ENCODE measurements at regions not wholly inside any gene's neighbourhood (a gene's known extent, or its start where the extent isn't known, plus 50 kb on each side); places are given as distances from the start of the nearest gene placed in this dataset.
"Not testable (repeated sequence)": the region's sequence is repeated elsewhere in the genome, so short reads cannot be mapped to it uniquely, and the experiment has no call there.

DNA sequence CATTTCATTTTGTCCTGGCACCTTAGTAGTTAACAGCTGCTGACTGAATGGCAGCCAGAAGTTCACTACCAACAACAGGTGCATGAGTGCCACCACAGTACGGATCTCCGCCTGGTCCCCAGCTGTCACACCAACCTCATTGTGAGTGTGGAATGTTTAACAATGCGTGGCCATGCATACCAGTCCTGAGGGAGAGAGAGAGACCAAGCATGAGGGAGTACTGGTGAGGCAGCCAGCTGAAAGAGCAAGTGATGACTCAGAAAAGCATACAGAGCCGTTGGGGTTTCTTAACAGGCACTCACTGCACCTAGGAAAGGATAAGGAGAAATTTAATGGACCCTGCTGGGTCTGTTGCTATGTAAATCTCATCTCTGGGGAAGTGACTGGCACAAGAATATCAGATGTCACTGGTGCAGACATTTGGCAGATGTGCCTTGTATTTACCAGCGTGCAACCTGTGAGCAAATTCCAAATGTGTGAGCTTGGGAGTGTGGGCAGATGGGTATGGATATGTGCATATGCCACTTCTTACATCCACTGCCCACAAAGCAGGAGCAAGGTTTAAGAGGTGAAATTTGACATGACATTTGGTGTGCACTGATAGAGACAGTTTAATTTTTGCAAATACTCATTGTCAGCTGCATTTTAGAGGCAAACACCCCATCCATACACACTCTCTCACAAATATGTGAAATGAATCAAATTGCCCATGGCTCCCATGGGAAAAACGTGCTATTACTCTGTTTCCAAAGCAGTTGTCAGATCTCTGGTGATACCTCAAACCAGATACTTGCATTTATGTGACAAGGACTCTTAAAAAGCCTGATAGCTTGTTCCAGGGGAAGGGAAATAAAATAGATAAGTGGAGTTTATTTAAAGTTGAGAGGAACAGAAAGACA, 245.2 kb upstream of the ARPP21 start:
- DNase-seq (ENCODE audit: low read depth), result no peak

DNA sequence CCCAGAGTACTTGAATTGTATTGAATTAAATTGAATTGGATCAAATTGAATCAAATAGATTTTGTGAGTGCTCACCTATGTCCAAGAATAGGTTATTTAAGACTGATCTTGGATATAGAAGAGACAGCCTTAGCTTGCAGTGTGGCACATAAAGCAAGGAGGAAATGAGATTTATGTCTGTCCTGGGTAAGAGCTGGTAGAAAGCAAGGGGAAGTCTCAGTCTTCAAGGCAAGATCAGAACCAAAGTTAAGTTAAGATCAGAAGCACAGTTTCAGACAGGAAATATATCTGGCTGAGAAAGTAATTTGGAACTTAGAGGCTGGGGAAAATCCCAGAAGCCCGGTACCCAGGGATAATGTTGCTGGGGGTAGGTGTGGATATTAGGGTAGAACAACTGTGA, 244.4 kb upstream of the ARPP21 start:
- no peak for DNase-seq (ENCODE audit: low read depth)

- DNase-seq (ENCODE audit: low read depth), result no peak
Measured at GRCh38 chr3:35401671-35402070, 237.7 kb upstream of the ARPP21 start.

GRCh38 chr3:35404571-35404970, 234.8 kb upstream of the ARPP21 start:
- no peak for DNase-seq (ENCODE audit: low read depth)

DNA sequence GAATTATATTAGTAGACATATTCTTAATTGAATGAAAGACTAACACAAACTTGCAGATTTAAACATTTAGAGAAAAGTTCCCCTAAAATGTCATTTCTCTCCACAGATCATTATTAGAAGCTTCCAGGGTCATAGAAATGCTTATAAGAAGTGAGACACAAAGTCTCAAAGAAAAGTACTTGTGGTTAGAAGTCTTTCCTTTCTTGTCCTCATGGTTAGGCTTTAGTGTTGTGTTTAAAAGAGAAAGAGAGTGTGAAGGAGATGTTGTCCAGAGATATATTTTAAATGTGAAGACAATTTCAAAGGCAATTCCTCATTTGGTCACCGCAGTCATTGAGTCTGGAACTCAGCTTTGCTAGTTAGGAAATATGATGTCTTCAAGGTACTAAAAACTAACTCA, 230.4 kb upstream of the ARPP21 start:
- DNase-seq (ENCODE audit: low read depth), result no peak

GRCh38 chr3:35409991-35410390, 229.3 kb upstream of the ARPP21 start:
- DNase-seq (ENCODE audit: low read depth), result no peak

DNA sequence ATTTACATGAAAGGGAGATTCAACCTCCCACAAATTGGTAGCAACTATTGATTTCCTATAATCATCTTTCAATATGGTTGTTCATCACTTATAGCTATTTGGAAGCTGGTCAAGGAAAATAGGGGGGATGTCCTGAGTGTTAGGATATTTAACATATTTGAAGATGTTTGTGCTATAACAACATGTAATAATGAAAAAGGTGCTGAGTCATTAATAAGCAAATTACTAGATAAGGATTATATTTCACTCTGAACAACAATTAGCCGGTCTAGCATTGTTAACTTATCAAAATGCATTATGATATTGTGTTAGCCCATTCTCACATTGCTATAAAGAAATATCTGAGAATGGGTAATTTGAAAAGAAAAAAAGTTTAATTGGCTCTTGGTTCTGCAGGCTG, 225.8 kb upstream of the ARPP21 start:
- no peak for DNase-seq (ENCODE audit: low read depth)

- DNase-seq (ENCODE audit: low read depth), result no peak
Measured at GRCh38 chr3:35417080-35417479, 222.2 kb upstream of the ARPP21 start.

DNA sequence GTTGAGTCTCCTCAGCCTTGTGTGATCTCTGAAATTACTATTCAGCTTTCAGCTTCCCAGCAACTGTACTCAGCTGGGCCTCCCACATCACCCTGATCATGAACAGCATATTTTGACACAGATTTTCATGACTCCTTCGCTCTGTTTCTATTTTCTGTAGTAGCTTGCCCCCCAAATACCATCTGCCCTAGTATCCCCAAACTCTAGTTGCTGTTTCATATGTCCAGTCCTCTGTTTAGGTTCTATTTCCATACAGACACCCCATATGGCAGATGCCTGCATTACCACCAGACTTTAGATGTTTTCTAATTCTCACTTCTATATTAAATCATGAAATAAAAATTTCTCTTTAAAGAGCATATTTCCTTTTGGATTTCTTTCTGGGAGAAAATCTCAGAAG, 217.2 kb upstream of the ARPP21 start:
- DNase-seq (ENCODE audit: low read depth), result no peak

DNA sequence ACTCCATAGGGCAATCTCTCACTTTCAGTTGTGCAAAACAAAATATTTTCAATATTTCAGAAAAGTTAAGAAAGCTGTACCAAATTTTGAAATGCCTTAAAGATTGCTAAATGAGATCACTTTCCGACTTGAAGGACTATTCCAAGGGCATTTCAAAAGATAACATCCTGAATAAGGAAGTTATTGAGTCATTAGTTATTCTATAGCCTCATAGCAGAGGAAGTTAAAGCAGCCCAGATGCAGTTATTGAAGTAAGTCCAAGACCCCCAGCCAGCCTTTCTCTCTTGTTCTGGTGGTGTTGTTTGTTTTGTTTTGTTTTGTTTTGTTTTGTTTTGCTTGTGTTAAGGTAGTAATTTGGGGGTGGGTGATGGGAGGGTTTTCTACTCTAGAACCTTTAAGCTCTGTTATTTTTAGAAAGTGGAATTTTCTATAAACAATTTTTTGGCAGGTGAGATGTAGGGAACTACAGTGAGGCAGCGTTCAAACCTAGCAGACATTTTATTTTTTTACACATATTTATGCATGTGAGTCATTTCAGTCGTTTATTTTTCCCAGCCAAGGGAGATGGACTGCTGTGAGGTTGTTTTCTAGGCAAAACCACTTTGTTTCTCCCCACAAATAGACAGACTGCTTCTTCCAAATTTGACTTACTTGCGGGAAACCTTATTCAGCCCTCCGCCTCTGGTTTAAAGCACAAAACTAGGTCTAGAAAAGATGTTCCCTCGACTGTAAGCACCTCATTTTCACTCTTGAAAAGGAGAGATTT, 216.3 kb upstream of the ARPP21 start:
- no peak for DNase-seq (ENCODE audit: low read depth)

DNA sequence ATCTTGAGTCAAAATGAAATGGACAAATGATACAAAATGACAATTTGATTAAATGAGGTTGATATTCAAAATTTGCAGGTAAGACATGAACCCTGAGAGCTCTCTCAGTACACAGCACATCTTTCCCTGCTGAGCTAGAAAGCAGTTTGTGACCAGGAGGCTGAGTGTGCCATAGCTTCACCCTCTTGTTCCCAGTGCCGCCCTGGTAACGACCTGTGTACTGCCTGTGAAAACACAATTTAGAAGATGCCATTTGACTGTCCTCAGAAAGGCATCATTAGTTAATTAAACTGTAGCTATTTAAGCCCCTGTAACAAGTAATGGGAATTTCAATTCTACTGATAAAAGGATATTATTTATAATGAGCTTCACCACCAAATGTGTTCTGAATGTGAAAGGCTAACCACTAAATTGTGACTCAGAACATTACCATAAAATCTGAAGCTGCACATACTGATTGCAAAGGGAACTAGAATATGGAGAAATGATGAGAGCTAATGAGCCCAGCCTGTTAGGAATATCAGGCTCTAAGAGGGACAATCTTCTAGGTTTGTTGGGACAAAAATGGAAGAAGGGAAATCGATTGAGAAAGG, 212.9 kb upstream of the ARPP21 start:
- no peak for DNase-seq (ENCODE audit: low read depth)

DNA sequence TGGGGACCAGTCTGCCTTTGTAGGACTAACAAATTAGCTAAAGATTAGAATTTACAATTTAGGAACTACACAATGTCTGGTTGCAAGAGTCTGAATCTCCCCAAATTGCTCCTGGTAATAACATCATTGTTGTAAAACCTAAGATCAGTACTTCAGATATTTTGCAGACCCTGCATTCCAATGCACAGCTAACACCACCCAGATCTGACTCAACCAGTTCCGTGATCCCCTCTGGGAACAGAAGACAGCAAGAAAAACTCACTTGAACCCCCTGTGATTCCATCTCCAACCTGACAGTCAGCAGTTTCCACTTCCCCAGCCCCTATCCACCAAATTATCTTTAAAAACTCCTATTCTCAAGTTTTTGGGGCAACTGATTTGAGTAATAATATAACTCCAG, 201.9 kb upstream of the ARPP21 start:
- DNase-seq (ENCODE audit: low read depth), result no peak

DNA sequence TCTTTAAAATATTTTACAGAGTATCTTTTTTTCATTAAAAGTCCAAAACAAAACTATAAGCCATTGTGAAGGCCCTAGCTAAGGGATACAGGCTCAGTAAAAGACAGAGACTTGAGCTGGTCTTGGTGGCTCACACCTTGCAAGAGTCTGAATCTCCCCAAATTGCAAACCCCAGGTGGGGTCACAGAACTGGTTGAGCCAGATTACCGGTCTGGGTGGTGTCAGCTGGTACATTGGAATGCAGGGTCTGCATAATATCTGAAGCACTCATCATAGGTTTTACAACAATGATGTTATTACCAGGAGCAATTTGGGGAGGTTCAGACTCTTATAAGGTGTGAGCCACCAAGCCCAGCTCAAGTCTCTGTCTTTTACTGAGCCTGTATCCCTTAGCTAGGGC, 201.2 kb upstream of the ARPP21 start:
- DNase-seq (ENCODE audit: low read depth), result no peak

DNA sequence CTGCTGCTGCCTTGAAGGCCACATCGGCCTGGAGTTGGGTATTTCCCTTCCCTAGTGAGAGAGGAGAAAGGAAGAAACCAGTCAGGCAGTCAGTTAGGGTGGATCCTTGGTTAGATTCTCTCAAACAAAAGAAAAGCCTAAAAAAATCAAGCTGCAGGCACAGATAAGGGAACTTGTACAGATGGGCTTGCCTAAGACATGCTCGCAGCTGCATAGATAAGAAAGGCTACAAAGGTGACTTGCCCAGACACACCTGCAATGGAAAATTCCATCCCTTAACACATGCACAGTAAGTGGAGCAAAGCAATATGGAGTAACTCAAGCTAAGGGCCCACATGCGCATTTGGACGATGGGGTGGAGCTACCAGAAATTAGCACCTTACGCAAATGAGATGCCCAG, 199.7 kb upstream of the ARPP21 start:
- DNase-seq (ENCODE audit: low read depth), result no peak

GRCh38 chr3:35440826-35441225, 198.5 kb upstream of the ARPP21 start:
- DNase-seq (ENCODE audit: low read depth), result no peak

- no peak for DNase-seq (ENCODE audit: low read depth)
Measured at GRCh38 chr3:35446896-35447295, 192.4 kb upstream of the ARPP21 start.

GRCh38 chr3:35448121-35448520, 191.2 kb upstream of the ARPP21 start:
- no peak for DNase-seq (ENCODE audit: low read depth)

GRCh38 chr3:35448681-35449080, 190.6 kb upstream of the ARPP21 start:
- no peak for DNase-seq (ENCODE audit: low read depth)

- not testable (repeated sequence) for DNase-seq (ENCODE audit: low read depth)
Measured at GRCh38 chr3:35454819-35455218, 184.5 kb upstream of the ARPP21 start.

GRCh38 chr3:35473956-35474355, 165.4 kb upstream of the ARPP21 start:
- no peak for DNase-seq (ENCODE audit: low read depth)

DNA sequence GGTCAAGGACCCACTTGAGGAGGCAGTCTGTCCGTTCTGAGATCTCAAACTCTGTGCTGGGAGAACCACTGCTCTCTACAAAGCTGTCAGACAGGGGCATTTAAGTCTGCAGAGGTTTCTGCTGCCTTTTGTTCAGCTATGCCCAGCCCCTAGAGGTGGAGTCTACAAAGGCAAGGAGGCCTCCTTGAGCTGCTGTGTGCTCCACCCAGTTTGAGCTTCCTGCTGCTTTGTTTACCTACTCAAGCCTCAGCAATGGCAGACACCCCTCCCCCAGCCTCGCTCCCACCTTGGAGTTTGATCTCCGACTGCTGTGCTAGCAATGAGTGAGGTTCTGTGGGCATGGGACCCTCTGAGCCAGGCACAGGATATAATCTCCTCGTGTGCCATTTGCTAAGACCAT, 156.8 kb upstream of the ARPP21 start:
- DNase-seq (ENCODE audit: low read depth), result not testable (repeated sequence)

GRCh38 chr3:35483131-35483530, 156.2 kb upstream of the ARPP21 start:
- no peak for DNase-seq (ENCODE audit: low read depth)

DNA sequence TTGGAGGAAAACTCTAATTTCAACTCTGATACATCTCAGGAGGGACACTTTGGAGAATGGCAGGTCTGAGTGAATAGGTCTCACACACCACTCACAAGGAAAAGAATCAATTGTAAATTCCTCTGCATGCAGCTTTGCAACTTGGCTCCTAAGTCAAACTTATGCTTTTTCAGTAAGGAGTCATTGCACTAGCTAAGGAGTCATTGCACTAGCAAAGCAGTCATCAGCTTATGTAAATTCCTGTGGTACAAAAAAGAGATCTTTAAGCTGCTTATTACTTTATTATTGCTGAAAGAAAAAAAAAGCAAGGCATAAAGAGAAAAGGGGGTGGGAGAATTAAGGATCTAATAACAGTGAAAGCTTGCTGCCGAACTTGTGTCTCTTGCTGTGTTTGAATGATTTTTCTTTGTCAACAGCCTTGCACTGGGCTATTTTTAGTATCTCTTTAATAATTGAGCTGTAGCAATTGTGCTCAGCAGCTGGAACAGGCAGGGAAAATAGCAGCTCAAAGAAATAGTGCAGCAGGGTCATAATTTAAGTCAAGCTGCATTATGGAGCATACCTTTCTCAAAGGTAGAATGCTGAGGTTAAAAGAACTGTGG, 154.3 kb upstream of the ARPP21 start:
- no peak for DNase-seq (ENCODE audit: low read depth)
